Karpas-422 (cell line): ENCODE measurements at regions not wholly inside any gene's neighbourhood (a gene's known extent, or its start where the extent isn't known, plus 50 kb on each side); places are given as distances from the start of the nearest gene placed in this dataset.
A peak's percentile ranks its signal among the peaks of the same experiment; 100 is the strongest.
"Not testable (repeated sequence)": the region's sequence is repeated elsewhere in the genome, so short reads cannot be mapped to it uniquely, and the experiment has no call there.

Experiments used
- DNase-seq: peaks from one replicate; pipeline ENCODE4 v3.0.0-alpha.2; 2015
- H2AFZ ChIP-seq: fragments of 200-600 bp; sonication (generic); 2 replicates; pipeline ENCODE4 v1.6.1; 2014; ENCODE audit warnings: antibody characterized with exemption, low read length, mixed read lengths
- H3K27ac ChIP-seq: fragments of 200-600 bp; sonication (generic); 2 replicates; pipeline ENCODE4 v1.5.1; 2014; ENCODE audit warnings: mild to moderate bottlenecking, low read length, moderate library complexity
- H3K27me3 ChIP-seq: fragments of 200-600 bp; sonication (generic); 2 replicates; pipeline ENCODE4 v1.6.1; 2014; ENCODE audit warnings: low read length, mixed read lengths
- H3K36me3 ChIP-seq: fragments of 200-600 bp; sonication (generic); 2 replicates; pipeline ENCODE4 v1.6.1; 2014; ENCODE audit warnings: low read length, mixed read lengths; ENCODE audit not compliant: insufficient read depth
- H3K4me1 ChIP-seq: fragments of 200-600 bp; sonication (generic); 2 replicates; pipeline ENCODE4 v1.6.1; 2014; ENCODE audit warnings: mild to moderate bottlenecking, low read length, mixed read lengths
- H3K4me2 ChIP-seq: fragments of 200-600 bp; sonication (generic); 2 replicates; pipeline ENCODE4 v1.6.1; 2014; ENCODE audit warnings: low read length, low read depth, mild to moderate bottlenecking; ENCODE audit not compliant: poor library complexity, severe bottlenecking
- H3K4me3 ChIP-seq: fragments of 200-600 bp; sonication (generic); 2 replicates; pipeline ENCODE4 v1.5.1; 2014; ENCODE audit warnings: mild to moderate bottlenecking, antibody characterized with exemption, low read length, mixed read lengths
- H3K79me2 ChIP-seq: fragments of 200-600 bp; sonication (generic); 2 replicates; pipeline ENCODE4 v1.6.1; 2014; ENCODE audit warnings: mild to moderate bottlenecking, low read length, mixed read lengths
- H3K9ac ChIP-seq: fragments of 200-600 bp; sonication (generic); 2 replicates; pipeline ENCODE4 v1.6.0; 2014; ENCODE audit warnings: low read length
- H3K9me2 ChIP-seq: fragments of 200-600 bp; sonication (generic), shearing (Covaris generic); replicated peaks from 2 replicates; pipeline ENCODE4 v1.6.0; 2014; ENCODE audit warnings: mild to moderate bottlenecking, low read length, moderate library complexity; ENCODE audit not compliant: insufficient read depth
- H3K9me3 ChIP-seq: fragments of 300-700, 200-600 bp; sonication (generic); 2 replicates; pipeline ENCODE4 v1.6.1; 2014; ENCODE audit warnings: low read length, mixed read lengths
- H4K20me1 ChIP-seq: fragments of 200-600 bp; sonication (generic); 2 replicates; pipeline ENCODE4 v1.6.1; 2014; ENCODE audit warnings: mild to moderate bottlenecking, antibody characterized with exemption, low read length, low read depth; ENCODE audit not compliant: insufficient read depth

DNA sequence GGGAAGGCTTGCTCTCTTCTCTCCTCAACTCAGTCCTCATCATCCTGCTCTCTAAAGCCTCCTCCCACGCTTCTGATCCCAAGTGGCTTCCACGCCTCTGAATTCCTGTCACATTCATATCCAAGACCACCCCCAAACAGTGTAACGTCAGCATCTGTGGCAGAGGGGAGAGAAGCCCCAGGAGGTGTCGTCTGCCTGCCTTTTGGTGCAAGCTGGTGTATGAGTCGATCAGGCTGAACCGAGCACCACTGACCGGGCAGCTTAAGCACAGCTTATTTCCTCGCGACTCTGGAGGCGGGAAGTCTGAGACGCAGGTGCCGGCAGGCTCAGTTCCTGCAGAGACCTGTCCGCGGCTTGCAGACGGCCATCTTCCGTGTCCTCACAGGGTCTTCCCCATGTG lies 123.8 kb upstream of the RAB4A start:
- Histone ChIP-seq H3K4me3 (no peak overlapping the region), H3K36me3 (no peaks in the 10 kb centered on the region), H3K4me1 (no peaks in the 10 kb centered on the region), H3K79me2 (no peaks in the 10 kb centered on the region), H2AFZ (no peak overlapping the region), H3K27me3 (no peaks in the 10 kb centered on the region), H3K9me2 (no peaks in the 10 kb centered on the region), H3K27ac (no peak overlapping the region), H3K4me2 (no peak overlapping the region), H3K9ac (no peak overlapping the region), H4K20me1 (no peaks in the 10 kb centered on the region), H3K9me3 (no peaks in the 10 kb centered on the region)
- DNase-seq = no peak

- Histone ChIP-seq H3K4me3 (no peak overlapping the region), H3K4me1 (no peaks in the 10 kb centered on the region), H3K9me2 (no peaks in the 10 kb centered on the region), H3K9me3 (no peaks in the 10 kb centered on the region), H3K27me3 (no peaks in the 10 kb centered on the region), H3K27ac (no peak overlapping the region), H4K20me1 (no peaks in the 10 kb centered on the region), H3K4me2 (no peak overlapping the region), H2AFZ (no peak overlapping the region), H3K9ac (no peak overlapping the region), H3K36me3 (no peaks in the 10 kb centered on the region), H3K79me2 (no peaks in the 10 kb centered on the region)
- no peak for DNase-seq
These were observed 122.8 kb upstream of the RAB4A start for GRCh38 chr1:229148041-229148671.

DNA sequence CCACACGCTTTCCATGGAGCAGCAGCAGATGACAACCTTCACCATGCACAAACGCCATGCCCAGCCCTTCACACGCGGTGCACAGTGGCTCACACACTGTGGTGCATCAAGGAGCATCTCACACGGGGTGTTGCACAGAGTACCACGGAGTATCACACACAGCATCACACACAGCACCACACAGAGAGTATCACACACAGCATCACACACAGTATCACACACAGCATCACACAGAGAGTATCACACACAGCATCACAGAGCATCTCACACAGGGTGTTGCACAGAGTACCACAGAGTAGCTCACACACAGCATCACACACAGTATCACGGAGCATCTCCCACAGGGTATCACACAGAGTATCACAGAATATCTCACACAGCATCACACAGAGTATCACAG lies 122.2 kb upstream of the RAB4A start:
- no peaks in the 10 kb centered on the region for H4K20me1 ChIP-seq
- H3K79me2 ChIP-seq = no peaks in the 10 kb centered on the region
- H3K36me3 ChIP-seq = no peaks in the 10 kb centered on the region
- H3K27me3 ChIP-seq = no peaks in the 10 kb centered on the region
- H3K9me2 ChIP-seq = no peaks in the 10 kb centered on the region
- H2AFZ ChIP-seq = no peak overlapping the region
- H3K4me1 ChIP-seq = no peaks in the 10 kb centered on the region
- no peak overlapping the region for H3K27ac ChIP-seq
- H3K4me2 ChIP-seq = no peak overlapping the region
- no peaks in the 10 kb centered on the region for H3K9me3 ChIP-seq
- no peak overlapping the region for H3K9ac ChIP-seq
- no peak for DNase-seq
- H3K4me3 ChIP-seq = no peak overlapping the region

GRCh38 chr1:229149435-229149834 lies 121.5 kb upstream of the RAB4A start:
- Histone ChIP-seq H3K4me1 (no peaks in the 10 kb centered on the region), H3K9me3 (no peaks in the 10 kb centered on the region), H3K9me2 (no peaks in the 10 kb centered on the region), H3K9ac (no peak overlapping the region), H4K20me1 (no peaks in the 10 kb centered on the region), H3K4me2 (no peak overlapping the region), H3K4me3 (no peak overlapping the region), H3K27ac (no peak overlapping the region), H2AFZ (no peak overlapping the region), H3K79me2 (no peaks in the 10 kb centered on the region), H3K36me3 (no peaks in the 10 kb centered on the region), H3K27me3 (no peaks in the 10 kb centered on the region)
- no peak for DNase-seq

DNA sequence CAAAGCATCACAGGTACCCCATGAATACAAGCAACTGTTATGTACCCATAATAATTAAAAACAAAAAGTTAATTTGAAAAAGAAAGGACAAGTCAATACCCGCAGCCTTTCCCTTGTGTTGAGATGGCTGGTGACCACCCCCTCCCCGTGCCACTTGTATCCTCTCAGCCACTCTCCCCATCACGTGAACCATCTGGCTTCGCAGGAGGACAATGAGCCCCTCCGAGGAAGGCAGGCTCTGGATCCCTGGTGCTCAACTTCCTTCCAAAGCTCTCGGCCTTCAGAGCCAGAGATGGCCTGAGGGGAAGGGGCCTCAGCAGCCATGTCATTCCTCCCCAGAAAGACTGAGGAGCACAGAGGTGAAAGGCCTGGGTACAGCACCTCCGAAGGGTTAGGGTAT lies 120.4 kb upstream of the RAB4A start:
- Histone ChIP-seq H3K9me3 (no peaks in the 10 kb centered on the region), H3K79me2 (no peaks in the 10 kb centered on the region), H3K27ac (no peak overlapping the region), H3K4me3 (no peak overlapping the region), H3K9ac (no peak overlapping the region), H4K20me1 (no peaks in the 10 kb centered on the region), H3K9me2 (no peaks in the 10 kb centered on the region), H3K4me1 (peaks cover 4% of the 10 kb centered on the region; the same call in 1 of the 2 replicates), H3K27me3 (no peaks in the 10 kb centered on the region), H3K36me3 (no peaks in the 10 kb centered on the region), H2AFZ (no peak overlapping the region), H3K4me2 (no peak overlapping the region)
- DNase-seq = no peak

DNA sequence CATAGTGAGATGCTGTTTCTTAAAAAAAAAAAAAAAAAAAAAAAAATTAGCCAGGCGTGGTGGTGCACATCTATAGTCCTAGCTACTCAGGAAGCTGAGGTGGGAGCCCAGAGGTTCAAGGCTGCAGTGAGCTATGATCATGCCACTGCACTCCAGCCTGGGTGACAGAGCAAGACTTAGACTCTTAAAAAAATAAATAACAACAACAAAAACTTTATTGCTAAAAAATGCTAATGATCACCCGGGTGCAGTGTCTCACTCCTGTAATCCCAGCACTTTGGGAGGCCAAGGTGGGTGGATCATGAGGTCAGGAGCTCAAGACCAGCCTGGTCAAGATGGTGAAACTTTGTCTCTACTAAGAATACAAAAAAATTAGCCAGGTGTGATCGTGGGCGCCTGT lies 119.5 kb upstream of the RAB4A start:
- H3K27me3 ChIP-seq, DNase-seq, H3K79me2 ChIP-seq: not testable (repeated sequence)

GRCh38 chr1:229152311-229152710 lies 118.6 kb upstream of the RAB4A start:
- peaks cover 7% of the 10 kb centered on the region; the same call in 1 of the 2 replicates for H3K4me1 ChIP-seq
- no peak overlapping the region for H3K9ac ChIP-seq
- no peak overlapping the region for H3K27ac ChIP-seq
- no peak overlapping the region for H2AFZ ChIP-seq
- H3K79me2 ChIP-seq = no peaks in the 10 kb centered on the region
- no peaks in the 10 kb centered on the region for H3K9me3 ChIP-seq
- no peaks in the 10 kb centered on the region for H3K36me3 ChIP-seq
- H4K20me1 ChIP-seq = no peaks in the 10 kb centered on the region
- no peaks in the 10 kb centered on the region for H3K27me3 ChIP-seq
- H3K9me2 ChIP-seq = no peaks in the 10 kb centered on the region
- no peak for DNase-seq
- H3K4me2 ChIP-seq = no peak overlapping the region
- no peak overlapping the region for H3K4me3 ChIP-seq

More for the DNA sequence above, 119.5 kb upstream of the RAB4A start:
- not testable (repeated sequence) for H3K4me2 ChIP-seq, H3K9me3 ChIP-seq, H3K9ac ChIP-seq, H4K20me1 ChIP-seq, H3K4me1 ChIP-seq, H3K9me2 ChIP-seq, H3K4me3 ChIP-seq, H2AFZ ChIP-seq, H3K27ac ChIP-seq, H3K36me3 ChIP-seq

DNA sequence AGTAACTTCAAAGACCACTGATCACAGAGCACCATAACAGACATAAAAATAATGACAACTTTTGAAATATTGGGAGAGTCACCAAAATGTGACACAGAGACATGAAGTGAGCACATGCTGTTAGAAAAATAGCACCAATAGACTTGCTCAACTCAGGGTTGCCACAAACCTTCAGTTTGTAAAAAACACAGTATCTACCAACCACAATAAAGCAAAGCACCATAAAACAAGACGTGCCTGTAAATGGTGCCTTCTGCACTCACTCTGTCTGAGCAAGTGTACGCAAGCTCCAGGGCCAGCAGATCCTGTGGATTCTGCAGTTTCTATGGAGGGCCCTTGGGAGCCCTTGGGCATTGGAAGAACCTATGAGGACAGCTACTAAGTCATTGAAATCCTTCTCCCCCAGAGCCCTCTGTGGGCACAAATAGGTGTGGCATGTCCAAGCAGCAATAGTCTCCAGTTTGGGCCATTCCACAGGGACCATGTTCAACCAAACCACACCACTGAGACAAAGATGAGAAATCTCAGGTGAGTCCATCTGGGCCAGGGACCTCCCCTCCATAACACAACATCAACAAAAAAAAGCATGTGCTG lies 116.9 kb upstream of the RAB4A start:
- H3K36me3 ChIP-seq = no peaks in the 10 kb centered on the region
- H3K4me1 ChIP-seq = peaks cover 7% of the 10 kb centered on the region; the same call in 1 of the 2 replicates
- no peaks in the 10 kb centered on the region for H3K79me2 ChIP-seq
- H4K20me1 ChIP-seq = no peaks in the 10 kb centered on the region
- H2AFZ ChIP-seq = no peak overlapping the region
- no peak overlapping the region for H3K27ac ChIP-seq
- H3K4me2 ChIP-seq = no peak overlapping the region
- no peak overlapping the region for H3K4me3 ChIP-seq
- DNase-seq = peak; percentile 16
- no peaks in the 10 kb centered on the region for H3K9me2 ChIP-seq
- H3K27me3 ChIP-seq = no peaks in the 10 kb centered on the region
- no peak overlapping the region for H3K9ac ChIP-seq
- H3K9me3 ChIP-seq = no peaks in the 10 kb centered on the region
